GM18508 (cell line): ENCODE measurements at regions not wholly inside any gene's neighbourhood (a gene's known extent, or its start where the extent isn't known, plus 50 kb on each side); places are given as distances from the start of the nearest gene placed in this dataset.
"Not testable (repeated sequence)": the region's sequence is repeated elsewhere in the genome, so short reads cannot be mapped to it uniquely, and the experiment has no call there.

Experiments
- ATAC-seq: cut with Tn5 transposase; IDR thresholded peaks from one replicate; pipeline ENCODE4 v1.9.1; 2021; ENCODE audit warnings: moderate number of reproducible peaks; ENCODE audit not compliant: insufficient read depth, unreplicated experiment

GRCh38 chr6:119493980-119494379, 144.4 kb upstream of the MAN1A1 start:
- ATAC-seq, result no peak

- not testable (repeated sequence) for ATAC-seq
These were observed 141.6 kb upstream of the MAN1A1 start for GRCh38 chr6:119491112-119491511.

GRCh38 chr6:119490050-119490449, 140.5 kb upstream of the MAN1A1 start:
- not testable (repeated sequence) for ATAC-seq

- no peak for ATAC-seq
These were observed 135.0 kb upstream of the MAN1A1 start for GRCh38 chr6:119484598-119484997.

GRCh38 chr6:119483908-119484307, 134.3 kb upstream of the MAN1A1 start:
- ATAC-seq, result no peak

- no peak for ATAC-seq
These were observed 133.3 kb upstream of the MAN1A1 start for GRCh38 chr6:119482850-119483285.

GRCh38 chr6:119481976-119482375, 132.4 kb upstream of the MAN1A1 start:
- ATAC-seq, result no peak

- no peak for ATAC-seq
These were observed 131.5 kb upstream of the MAN1A1 start for GRCh38 chr6:119480961-119481497.

- ATAC-seq, result no peak
These were observed 130.5 kb upstream of the MAN1A1 start for GRCh38 chr6:119479860-119480655.

GRCh38 chr6:119476554-119476953, 127.0 kb upstream of the MAN1A1 start:
- peak; percentile 86 for ATAC-seq

- ATAC-seq, result no peak
These were observed 126.5 kb upstream of the MAN1A1 start for GRCh38 chr6:119476024-119476423.

- no peak for ATAC-seq
These were observed 121.5 kb upstream of the MAN1A1 start for GRCh38 chr6:119470893-119471542.

GRCh38 chr6:119467488-119468081, 118.0 kb upstream of the MAN1A1 start:
- no peak for ATAC-seq

GRCh38 chr6:119466226-119466625, 116.7 kb upstream of the MAN1A1 start:
- ATAC-seq, result no peak

- ATAC-seq, result peak; percentile 76
These were observed 113.6 kb upstream of the MAN1A1 start for GRCh38 chr6:119463081-119463626.

- ATAC-seq, result no peak
These were observed 111.6 kb upstream of the MAN1A1 start for GRCh38 chr6:119461187-119461586.

- peak; percentile 63 for ATAC-seq
These were observed 109.8 kb upstream of the MAN1A1 start for GRCh38 chr6:119459207-119459974.

- ATAC-seq, result no peak
These were observed 105.2 kb upstream of the MAN1A1 start for GRCh38 chr6:119454714-119455113.

GRCh38 chr6:119453242-119454200, 104.0 kb upstream of the MAN1A1 start:
- no peak for ATAC-seq
